Fibroblast of lung (primary cell): ENCODE measurements at regions not wholly inside any gene's neighbourhood (a gene's known extent, or its start where the extent isn't known, plus 50 kb on each side); places are given as distances from the start of the nearest gene placed in this dataset.

ENCODE experiments used
- DNase-seq, 2 donors: peaks; one replicate each; pipeline versions ENCODE4 v3.0.0 to v3.0.0-alpha.2; 2010; ENCODE audit warnings: low read depth in 2 of 2
- H2AFZ ChIP-seq: 2 replicates; pipeline ENCODE4 v1.5.1; 2012; ENCODE audit warnings: low read length, control low read depth, inconsistent platforms
- H3K27ac ChIP-seq: 2 replicates; pipeline ENCODE4 v1.5.1; 2011; ENCODE audit warnings: low read length, control low read depth; ENCODE audit not compliant: insufficient read depth
- H3K27me3 ChIP-seq: 2 replicates; pipeline ENCODE4 v1.5.1; 2011; ENCODE audit warnings: mild to moderate bottlenecking, low read length; ENCODE audit not compliant: control insufficient read depth, insufficient read depth
- H3K36me3 ChIP-seq: 2 replicates; pipeline ENCODE4 v1.5.1; 2011; ENCODE audit warnings: low read length; ENCODE audit not compliant: control insufficient read depth, insufficient read depth
- H3K4me1 ChIP-seq: 2 replicates; pipeline ENCODE4 v1.5.1; 2011; ENCODE audit warnings: low read length; ENCODE audit not compliant: control insufficient read depth, insufficient read depth; ENCODE audit errors: extremely low read depth
- H3K4me2 ChIP-seq: 2 replicates; pipeline ENCODE4 v1.5.1; 2011; ENCODE audit warnings: low read length, control low read depth; ENCODE audit not compliant: insufficient read depth; ENCODE audit errors: extremely low read depth
- H3K4me3 ChIP-seq, 4 experiments: fragments of 200-600 bp in 1 of 4; sonication (generic) in 1 of 4; replicated peaks in 1 of 4; 2 replicates each; pipeline ENCODE4 v1.5.1; 2011 to 2016; ENCODE audit warnings: low read length in 4 of 4, low read depth in 3 of 4, mild to moderate bottlenecking in 3 of 4, control low read depth in 2 of 4, inconsistent platforms in 1 of 4, mixed read lengths in 1 of 4; ENCODE audit not compliant: insufficient read depth in 1 of 4; ENCODE audit errors: control extremely low read depth in 1 of 4
- H3K79me2 ChIP-seq: 2 replicates; pipeline ENCODE4 v1.5.1; 2012; ENCODE audit warnings: mild to moderate bottlenecking, low read length, inconsistent platforms; ENCODE audit not compliant: control insufficient read depth, insufficient read depth
- H3K9ac ChIP-seq: 2 replicates; pipeline ENCODE4 v1.5.1; 2011; ENCODE audit warnings: mild to moderate bottlenecking, low read length, control low read depth; ENCODE audit not compliant: insufficient read depth
- H3K9me3 ChIP-seq: 2 replicates; pipeline ENCODE4 v1.5.1; 2012; ENCODE audit warnings: low read depth, low read length; ENCODE audit not compliant: control insufficient read depth, insufficient read depth
- H4K20me1 ChIP-seq: 2 replicates; pipeline ENCODE4 v1.5.1; 2011; ENCODE audit warnings: low read length; ENCODE audit not compliant: control insufficient read depth, insufficient read depth; ENCODE audit errors: extremely low read depth
- EZH2 ChIP-seq: IDR thresholded peaks from 2 replicates; pipeline ENCODE4 v1.5.1; 2012; ENCODE audit warnings: low read length, control low read depth, mild to moderate bottlenecking; ENCODE audit errors: missing control alignments
- TF ChIP-seq, protein P1 (sequence below), 2 donors: IDR thresholded peaks in 1 of 2; conservative IDR thresholded peaks in 1 of 2; 1 replicate in 1 of 2; 2 replicates in 1 of 2; pipeline ENCODE4 v1.5.1; 2011 to 2012; ENCODE audit warnings: low read length in 2 of 2, control low read depth in 1 of 2, inconsistent platforms in 1 of 2, low read depth in 1 of 2, mild to moderate bottlenecking in 1 of 2

DNA sequence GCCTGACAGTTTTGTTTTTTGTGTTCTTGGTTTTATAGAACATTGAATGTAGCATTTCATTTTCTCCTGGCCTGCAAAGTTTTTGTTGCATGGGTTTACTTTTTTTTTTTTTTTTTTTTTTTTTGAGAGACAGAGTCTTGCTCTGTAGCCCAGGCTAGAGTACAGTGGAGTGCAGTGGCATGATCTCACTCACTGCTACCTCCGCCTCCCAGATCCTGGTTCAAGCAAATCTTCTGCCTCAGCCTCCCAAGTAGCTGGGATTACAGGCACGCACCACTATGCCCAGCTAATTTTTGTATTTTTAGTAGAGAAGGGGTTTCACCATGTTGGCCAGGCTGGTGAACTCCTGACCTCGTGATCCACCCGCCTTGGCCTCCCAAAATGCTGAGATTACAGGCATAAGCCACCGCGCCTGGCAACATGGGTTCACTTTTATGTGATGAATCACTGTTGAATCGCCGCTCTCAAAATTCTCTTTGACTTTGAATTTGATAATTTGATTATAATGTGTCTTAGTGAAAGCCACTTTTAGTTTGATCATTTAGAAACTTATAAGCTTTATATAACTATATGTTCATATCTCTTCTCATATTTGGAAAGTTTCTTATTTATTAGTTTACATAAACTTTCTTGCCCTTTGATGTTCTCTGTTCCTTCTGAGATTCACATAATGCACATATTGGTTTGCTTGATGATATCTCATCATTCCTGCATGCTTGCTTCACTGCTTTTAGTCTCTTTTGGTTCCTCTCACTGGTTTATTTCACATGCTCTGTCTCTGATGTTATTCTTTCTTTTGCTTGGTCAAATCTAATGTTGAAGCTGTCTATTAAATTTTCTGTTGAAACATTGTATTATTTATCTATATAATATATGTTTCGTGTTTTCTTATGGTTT lies 589.0 kb upstream of the CNTN5 start:
- H3K4me1 ChIP-seq, result no peaks in the 10 kb centered on the region
- H3K27me3 ChIP-seq, result no peaks in the 10 kb centered on the region
- H3K27ac ChIP-seq, result no peak overlapping the region
- H3K4me2 ChIP-seq, result no peak overlapping the region
- no peak overlapping the region for H2AFZ ChIP-seq
- H4K20me1 ChIP-seq, result no peaks in the 10 kb centered on the region
- no peaks in the 10 kb centered on the region for H3K36me3 ChIP-seq
- H3K4me3 ChIP-seq, result no peak overlapping the region
- no peak for TF ChIP-seq EZH2
- TF ChIP-seq, protein P1, sequence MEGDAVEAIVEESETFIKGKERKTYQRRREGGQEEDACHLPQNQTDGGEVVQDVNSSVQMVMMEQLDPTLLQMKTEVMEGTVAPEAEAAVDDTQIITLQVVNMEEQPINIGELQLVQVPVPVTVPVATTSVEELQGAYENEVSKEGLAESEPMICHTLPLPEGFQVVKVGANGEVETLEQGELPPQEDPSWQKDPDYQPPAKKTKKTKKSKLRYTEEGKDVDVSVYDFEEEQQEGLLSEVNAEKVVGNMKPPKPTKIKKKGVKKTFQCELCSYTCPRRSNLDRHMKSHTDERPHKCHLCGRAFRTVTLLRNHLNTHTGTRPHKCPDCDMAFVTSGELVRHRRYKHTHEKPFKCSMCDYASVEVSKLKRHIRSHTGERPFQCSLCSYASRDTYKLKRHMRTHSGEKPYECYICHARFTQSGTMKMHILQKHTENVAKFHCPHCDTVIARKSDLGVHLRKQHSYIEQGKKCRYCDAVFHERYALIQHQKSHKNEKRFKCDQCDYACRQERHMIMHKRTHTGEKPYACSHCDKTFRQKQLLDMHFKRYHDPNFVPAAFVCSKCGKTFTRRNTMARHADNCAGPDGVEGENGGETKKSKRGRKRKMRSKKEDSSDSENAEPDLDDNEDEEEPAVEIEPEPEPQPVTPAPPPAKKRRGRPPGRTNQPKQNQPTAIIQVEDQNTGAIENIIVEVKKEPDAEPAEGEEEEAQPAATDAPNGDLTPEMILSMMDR (conservative IDR thresholded peaks at IDR 0.05 in 1 of 2, IDR thresholded peaks at IDR 0.05 in 1 of 2; ENCODE audit: low read depth in 1 of 2, low read length in 2 of 2), result no peak
- H3K9me3 ChIP-seq, result no peaks in the 10 kb centered on the region
- DNase-seq, result no peak
- no peak overlapping the region for H3K9ac ChIP-seq
- H3K79me2 ChIP-seq, result no peaks in the 10 kb centered on the region

DNA sequence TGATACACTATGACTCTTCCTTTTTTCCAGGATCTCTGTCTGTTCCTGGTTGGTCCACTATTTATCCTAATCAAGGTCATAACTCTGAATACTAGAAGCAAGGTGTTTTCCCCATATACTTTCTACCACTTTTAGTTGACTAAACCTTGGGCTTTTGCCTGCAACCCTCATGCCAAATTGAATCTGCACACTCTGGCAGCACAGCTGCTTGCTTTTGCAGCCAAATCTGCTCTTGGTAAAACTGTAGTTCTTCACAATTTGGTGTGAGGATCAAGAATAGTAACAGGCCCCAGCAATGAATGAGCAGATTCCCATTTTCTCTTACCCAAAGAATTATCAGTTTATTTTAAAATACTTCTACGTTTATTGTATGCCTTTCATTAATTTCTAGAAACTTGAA lies 586.5 kb upstream of the CNTN5 start:
- H3K9ac ChIP-seq, result no peak overlapping the region
- H3K4me1 ChIP-seq, result no peaks in the 10 kb centered on the region
- H3K9me3 ChIP-seq, result no peaks in the 10 kb centered on the region
- TF ChIP-seq EZH2, result no peak
- TF ChIP-seq, protein P1 (conservative IDR thresholded peaks at IDR 0.05 in 1 of 2, IDR thresholded peaks at IDR 0.05 in 1 of 2; ENCODE audit: low read depth in 1 of 2, low read length in 2 of 2), result no peak
- no peak overlapping the region for H3K4me3 ChIP-seq
- no peak for DNase-seq
- H3K36me3 ChIP-seq, result no peaks in the 10 kb centered on the region
- H4K20me1 ChIP-seq, result no peaks in the 10 kb centered on the region
- H3K4me2 ChIP-seq, result no peak overlapping the region
- H3K79me2 ChIP-seq, result no peaks in the 10 kb centered on the region
- no peak overlapping the region for H2AFZ ChIP-seq
- no peak overlapping the region for H3K27ac ChIP-seq
- H3K27me3 ChIP-seq, result no peaks in the 10 kb centered on the region

DNA sequence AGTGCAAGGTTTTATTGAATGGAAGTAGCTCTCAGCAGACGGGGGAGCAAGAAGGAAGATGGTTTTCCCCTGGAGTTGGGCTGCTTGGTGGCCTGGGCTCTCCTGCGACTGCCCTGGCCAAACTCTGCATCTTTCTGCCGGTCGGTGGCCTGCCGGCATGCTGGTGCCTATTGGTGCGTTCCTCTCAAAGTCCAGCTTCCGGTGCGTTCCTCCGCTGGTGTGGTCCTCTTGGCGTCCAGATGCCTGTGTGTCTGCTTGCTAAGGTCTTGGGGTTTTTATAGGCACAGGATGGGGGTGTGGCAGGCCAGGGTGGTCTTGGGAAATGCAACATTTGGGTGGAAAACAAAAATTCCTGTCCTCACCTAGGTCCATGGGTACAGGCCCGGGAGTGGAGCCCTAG lies 567.4 kb upstream of the CNTN5 start:
- H4K20me1 ChIP-seq, result no peaks in the 10 kb centered on the region
- no peak overlapping the region for H3K4me2 ChIP-seq
- no peaks in the 10 kb centered on the region for H3K79me2 ChIP-seq
- no peaks in the 10 kb centered on the region for H3K4me1 ChIP-seq
- no peak overlapping the region for H3K4me3 ChIP-seq
- H2AFZ ChIP-seq, result no peak overlapping the region
- H3K27ac ChIP-seq, result no peak overlapping the region
- no peaks in the 10 kb centered on the region for H3K9me3 ChIP-seq
- DNase-seq, result no peak
- H3K27me3 ChIP-seq, result no peaks in the 10 kb centered on the region
- no peak overlapping the region for H3K9ac ChIP-seq
- no peaks in the 10 kb centered on the region for H3K36me3 ChIP-seq
- TF ChIP-seq EZH2, result no peak
- TF ChIP-seq, protein P1 (conservative IDR thresholded peaks at IDR 0.05 in 1 of 2, IDR thresholded peaks at IDR 0.05 in 1 of 2; ENCODE audit: low read depth in 1 of 2, low read length in 2 of 2), result no peak
